ENCODE measurements at regions not wholly inside any gene's neighbourhood (a gene's known extent, or its start where the extent isn't known, plus 50 kb on each side); places are given as distances from the start of the nearest gene placed in this dataset.

DNA sequence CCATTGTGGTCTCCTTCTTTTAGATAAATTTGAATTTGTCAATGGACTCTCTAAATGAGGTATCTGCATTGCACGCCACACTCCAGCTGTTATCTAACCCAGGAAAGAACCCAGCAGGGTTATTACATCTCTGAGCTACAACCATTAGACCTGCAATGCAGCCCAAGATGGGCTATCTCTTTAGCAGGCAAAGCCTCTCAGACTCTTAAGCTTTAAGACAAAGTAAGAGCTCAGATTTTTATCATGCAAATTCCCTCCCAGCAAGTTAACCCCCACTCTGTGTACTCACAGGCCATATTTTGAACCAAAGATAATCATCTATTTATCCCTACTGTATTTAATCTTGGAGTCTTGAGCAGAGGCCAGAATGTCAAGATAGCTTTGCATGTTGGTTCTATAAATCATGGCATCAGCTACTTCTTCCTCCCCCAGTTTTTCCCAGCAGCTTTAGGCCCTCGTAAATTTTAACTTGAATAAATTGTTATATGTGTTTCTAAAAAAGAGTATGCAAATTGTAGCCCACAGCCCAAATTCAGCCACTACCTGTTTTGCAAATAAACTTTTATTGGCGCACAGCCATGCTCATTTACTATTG lies 273.7 kb upstream of the PKDCC start:
- H3K27ac ChIP-seq (replicated peaks): no peak overlapping the region
- DNase-seq (ENCODE audit: low read depth in 1 of 2, low spot score in 1 of 2): no peak
- H3K4me3 ChIP-seq (replicated peaks; ENCODE audit: insufficient read depth, low read length): no peak overlapping the region

DNA sequence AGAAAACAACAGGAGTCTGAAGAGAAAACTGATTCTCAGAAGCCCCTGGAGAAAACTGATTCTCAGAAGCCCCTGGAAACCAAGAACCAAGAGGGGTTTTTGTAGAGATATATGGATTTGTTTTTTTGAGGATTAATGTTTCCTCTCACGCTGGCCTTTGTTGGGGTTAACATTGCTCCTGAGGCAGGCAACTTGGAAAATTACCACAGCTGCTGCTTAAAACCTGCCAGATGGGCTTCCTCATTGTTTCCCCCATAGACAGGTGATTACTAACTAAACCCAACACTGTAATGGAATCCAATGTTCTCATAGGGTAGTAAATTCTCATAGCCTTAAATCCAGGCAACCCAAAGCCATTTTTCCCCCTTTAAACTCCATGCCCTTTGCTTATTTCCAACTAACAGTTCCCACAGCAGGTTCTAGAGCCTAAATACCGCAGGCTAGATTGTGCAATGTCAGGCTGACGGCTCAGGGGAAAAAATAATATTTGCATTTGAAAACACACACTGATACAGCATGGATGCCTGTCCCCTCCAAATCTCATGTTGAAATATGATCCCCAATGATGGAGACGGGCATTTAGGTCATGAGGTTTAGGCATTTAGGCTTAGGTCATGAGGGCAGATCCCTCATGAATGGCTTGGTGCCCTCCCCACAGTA lies 272.3 kb upstream of the PKDCC start:
- DNase-seq (ENCODE audit: low read depth in 1 of 2, low spot score in 1 of 2): no peak
- Histone ChIP-seq H3K27me3 (ENCODE audit: insufficient read depth, poor library complexity, severe bottlenecking) (no peaks in the 10 kb centered on the region), H3K27ac (replicated peaks) (no peak overlapping the region), H3K4me3 (replicated peaks; ENCODE audit: insufficient read depth, low read length) (no peak overlapping the region)
- TF ChIP-seq SPI1 (IDR thresholded peaks at IDR 0.05; ENCODE audit: borderline replicate concordance, low read depth): no peak

More for the DNA sequence above, 273.7 kb upstream of the PKDCC start:
- no peaks in the 10 kb centered on the region for H3K27me3 ChIP-seq (ENCODE audit: insufficient read depth, poor library complexity, severe bottlenecking)
- no peak for TF ChIP-seq CTCF (IDR thresholded peaks at IDR 0.05; ENCODE audit: insufficient read depth, low read length)
- TF ChIP-seq SPI1 (IDR thresholded peaks at IDR 0.05; ENCODE audit: borderline replicate concordance, low read depth): no peak
- no peak for TF ChIP-seq GABPA (IDR thresholded peaks at IDR 0.05; ENCODE audit: low read depth)
- TF ChIP-seq POLR2AphosphoS5 (IDR thresholded peaks at IDR 0.05; ENCODE audit: low read depth): no peak
- TF ChIP-seq, protein P1, sequence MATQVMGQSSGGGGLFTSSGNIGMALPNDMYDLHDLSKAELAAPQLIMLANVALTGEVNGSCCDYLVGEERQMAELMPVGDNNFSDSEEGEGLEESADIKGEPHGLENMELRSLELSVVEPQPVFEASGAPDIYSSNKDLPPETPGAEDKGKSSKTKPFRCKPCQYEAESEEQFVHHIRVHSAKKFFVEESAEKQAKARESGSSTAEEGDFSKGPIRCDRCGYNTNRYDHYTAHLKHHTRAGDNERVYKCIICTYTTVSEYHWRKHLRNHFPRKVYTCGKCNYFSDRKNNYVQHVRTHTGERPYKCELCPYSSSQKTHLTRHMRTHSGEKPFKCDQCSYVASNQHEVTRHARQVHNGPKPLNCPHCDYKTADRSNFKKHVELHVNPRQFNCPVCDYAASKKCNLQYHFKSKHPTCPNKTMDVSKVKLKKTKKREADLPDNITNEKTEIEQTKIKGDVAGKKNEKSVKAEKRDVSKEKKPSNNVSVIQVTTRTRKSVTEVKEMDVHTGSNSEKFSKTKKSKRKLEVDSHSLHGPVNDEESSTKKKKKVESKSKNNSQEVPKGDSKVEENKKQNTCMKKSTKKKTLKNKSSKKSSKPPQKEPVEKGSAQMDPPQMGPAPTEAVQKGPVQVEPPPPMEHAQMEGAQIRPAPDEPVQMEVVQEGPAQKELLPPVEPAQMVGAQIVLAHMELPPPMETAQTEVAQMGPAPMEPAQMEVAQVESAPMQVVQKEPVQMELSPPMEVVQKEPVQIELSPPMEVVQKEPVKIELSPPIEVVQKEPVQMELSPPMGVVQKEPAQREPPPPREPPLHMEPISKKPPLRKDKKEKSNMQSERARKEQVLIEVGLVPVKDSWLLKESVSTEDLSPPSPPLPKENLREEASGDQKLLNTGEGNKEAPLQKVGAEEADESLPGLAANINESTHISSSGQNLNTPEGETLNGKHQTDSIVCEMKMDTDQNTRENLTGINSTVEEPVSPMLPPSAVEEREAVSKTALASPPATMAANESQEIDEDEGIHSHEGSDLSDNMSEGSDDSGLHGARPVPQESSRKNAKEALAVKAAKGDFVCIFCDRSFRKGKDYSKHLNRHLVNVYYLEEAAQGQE (IDR thresholded peaks at IDR 0.05; ENCODE audit: insufficient replicate concordance, low read depth): no peak

DNA sequence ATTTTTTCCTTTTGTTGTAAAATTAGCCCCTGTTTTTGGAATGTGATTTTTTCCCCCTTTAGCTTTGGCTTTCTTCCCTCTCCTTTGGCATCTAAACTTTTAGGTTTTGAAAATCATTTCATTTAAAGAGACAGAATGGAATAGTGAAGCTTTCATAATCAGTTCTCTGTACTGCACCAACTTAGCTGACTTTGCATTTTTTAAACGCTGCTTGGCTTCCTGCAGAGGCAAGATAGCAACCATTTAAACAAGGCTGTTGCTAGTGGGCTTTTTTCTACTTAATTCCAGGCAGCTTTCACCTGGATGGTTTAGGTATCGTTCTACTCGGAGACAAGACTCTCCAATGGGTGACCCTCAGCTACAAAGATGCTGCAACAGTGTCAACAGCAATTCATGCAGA lies 267.9 kb upstream of the PKDCC start:
- H3K27ac ChIP-seq (replicated peaks): no peak overlapping the region
- DNase-seq (ENCODE audit: low read depth in 1 of 2, low spot score in 1 of 2): no peak
- no peaks in the 10 kb centered on the region for H3K27me3 ChIP-seq (ENCODE audit: insufficient read depth, poor library complexity, severe bottlenecking)
- H3K4me3 ChIP-seq (replicated peaks; ENCODE audit: insufficient read depth, low read length): no peak overlapping the region
- TF ChIP-seq CTCF (IDR thresholded peaks at IDR 0.05; ENCODE audit: insufficient read depth, low read length) (no peak), GABPA (IDR thresholded peaks at IDR 0.05; ENCODE audit: low read depth) (no peak), POLR2AphosphoS5 (IDR thresholded peaks at IDR 0.05; ENCODE audit: low read depth) (no peak), SPI1 (IDR thresholded peaks at IDR 0.05; ENCODE audit: borderline replicate concordance, low read depth) (no peak)
- TF ChIP-seq, protein P1 (IDR thresholded peaks at IDR 0.05; ENCODE audit: insufficient replicate concordance, low read depth): no peak

- Histone ChIP-seq H3K27ac (replicated peaks) (no peak overlapping the region), H3K27me3 (ENCODE audit: insufficient read depth, poor library complexity, severe bottlenecking) (no peaks in the 10 kb centered on the region), H3K4me3 (replicated peaks; ENCODE audit: insufficient read depth, low read length) (no peak overlapping the region)
- TF ChIP-seq CTCF (IDR thresholded peaks at IDR 0.05; ENCODE audit: insufficient read depth, low read length) (peak; percentile 37), POLR2AphosphoS5 (IDR thresholded peaks at IDR 0.05; ENCODE audit: low read depth) (no peak)
- DNase-seq (ENCODE audit: low read depth in 1 of 2, low spot score in 1 of 2): peak in 1 of 2 experiments; percentile 10
Measured at GRCh38 chr2:41782306-41783158, 265.3 kb upstream of the PKDCC start.

All from HL-60 (cell line).